ENCODE measurements at regions not wholly inside any gene's neighbourhood (a gene's known extent, or its start where the extent isn't known, plus 50 kb on each side); places are given as distances from the start of the nearest gene placed in this dataset.

DNA sequence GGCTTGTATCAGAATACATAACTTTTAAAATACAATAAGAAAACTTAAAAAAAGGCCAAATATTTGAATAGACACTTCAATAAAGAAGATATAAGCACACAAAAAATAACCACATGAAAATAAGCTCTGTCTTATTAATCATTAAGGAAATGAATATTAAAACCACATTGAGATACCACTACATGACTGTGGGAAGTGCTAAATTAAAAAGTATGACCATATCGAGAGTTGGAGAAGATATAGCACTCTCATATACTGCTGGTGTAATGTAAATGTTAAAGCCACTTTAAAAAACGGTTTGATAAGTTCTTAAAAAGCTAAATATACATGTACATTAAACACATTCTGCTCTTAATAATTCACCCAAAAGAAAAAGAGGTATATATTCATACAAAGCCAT is 104.6 kb upstream of the TRIB2 start:
- DNase-seq (ENCODE audit: low read depth) = no peak
- no peak overlapping the region for H3K4me3 ChIP-seq (ENCODE audit: low read length)
- TF ChIP-seq, protein P1, sequence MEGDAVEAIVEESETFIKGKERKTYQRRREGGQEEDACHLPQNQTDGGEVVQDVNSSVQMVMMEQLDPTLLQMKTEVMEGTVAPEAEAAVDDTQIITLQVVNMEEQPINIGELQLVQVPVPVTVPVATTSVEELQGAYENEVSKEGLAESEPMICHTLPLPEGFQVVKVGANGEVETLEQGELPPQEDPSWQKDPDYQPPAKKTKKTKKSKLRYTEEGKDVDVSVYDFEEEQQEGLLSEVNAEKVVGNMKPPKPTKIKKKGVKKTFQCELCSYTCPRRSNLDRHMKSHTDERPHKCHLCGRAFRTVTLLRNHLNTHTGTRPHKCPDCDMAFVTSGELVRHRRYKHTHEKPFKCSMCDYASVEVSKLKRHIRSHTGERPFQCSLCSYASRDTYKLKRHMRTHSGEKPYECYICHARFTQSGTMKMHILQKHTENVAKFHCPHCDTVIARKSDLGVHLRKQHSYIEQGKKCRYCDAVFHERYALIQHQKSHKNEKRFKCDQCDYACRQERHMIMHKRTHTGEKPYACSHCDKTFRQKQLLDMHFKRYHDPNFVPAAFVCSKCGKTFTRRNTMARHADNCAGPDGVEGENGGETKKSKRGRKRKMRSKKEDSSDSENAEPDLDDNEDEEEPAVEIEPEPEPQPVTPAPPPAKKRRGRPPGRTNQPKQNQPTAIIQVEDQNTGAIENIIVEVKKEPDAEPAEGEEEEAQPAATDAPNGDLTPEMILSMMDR (conservative IDR thresholded peaks at IDR 0.05; ENCODE audit: low read depth, low read length) = no peak

DNA sequence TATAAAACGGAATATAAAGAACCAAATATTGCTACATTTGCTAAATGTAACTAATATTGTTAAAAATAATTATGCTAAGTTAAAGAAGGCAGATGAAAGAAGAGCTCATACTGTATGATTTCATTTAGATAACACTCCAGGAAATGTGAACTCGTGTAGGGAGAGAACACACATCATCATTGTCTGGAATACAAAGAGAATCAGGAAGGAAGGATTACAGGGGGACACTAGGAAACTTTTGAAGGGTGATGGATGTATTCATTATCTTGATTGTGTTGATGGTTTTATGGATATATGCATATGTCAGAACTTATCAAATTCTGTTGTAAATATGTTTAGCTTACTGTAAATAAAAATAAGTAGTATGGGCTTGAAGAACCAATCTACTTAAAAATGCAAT is 104.1 kb upstream of the TRIB2 start:
- no peak for DNase-seq (ENCODE audit: low read depth)
- H3K4me3 ChIP-seq (ENCODE audit: low read length) = no peak overlapping the region
- TF ChIP-seq, protein P1 (conservative IDR thresholded peaks at IDR 0.05; ENCODE audit: low read depth, low read length) = no peak

DNA sequence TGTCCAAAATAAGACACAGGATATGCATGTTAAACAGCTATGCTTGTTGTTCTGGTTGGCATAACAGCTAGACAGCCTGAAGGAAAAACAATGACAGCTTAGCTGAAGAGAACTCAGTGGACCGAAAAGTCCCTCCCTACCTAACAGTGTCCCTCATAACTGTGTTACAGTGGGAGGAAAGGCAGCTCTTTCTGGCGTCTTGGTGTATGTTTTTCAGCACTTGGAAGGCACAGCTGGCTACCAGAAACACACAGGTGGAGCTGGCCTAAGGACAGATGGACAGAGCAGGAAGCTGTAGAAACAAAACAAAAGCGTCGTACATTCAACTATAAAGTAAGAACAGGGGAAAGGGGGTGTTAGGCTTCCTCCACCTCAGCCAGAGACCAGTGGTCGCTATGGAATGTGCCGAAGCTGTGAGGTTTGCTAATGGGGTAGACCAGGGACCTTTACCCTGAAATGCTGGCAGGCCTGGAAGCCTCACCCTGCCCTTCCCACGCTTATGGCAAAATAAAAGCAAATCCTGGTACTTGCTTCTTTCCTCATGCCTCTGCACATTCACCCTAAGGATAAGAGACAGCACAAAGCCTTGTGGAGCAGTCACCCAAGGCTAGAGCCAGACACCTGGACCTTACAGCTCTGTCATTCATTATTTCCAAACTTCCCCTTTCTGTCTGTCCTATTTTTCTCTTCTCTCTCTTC is 103.5 kb upstream of the TRIB2 start:
- H3K4me3 ChIP-seq (ENCODE audit: low read length) = no peak overlapping the region
- TF ChIP-seq, protein P1 (conservative IDR thresholded peaks at IDR 0.05; ENCODE audit: low read depth, low read length) = no peak
- no peak for DNase-seq (ENCODE audit: low read depth)

DNA sequence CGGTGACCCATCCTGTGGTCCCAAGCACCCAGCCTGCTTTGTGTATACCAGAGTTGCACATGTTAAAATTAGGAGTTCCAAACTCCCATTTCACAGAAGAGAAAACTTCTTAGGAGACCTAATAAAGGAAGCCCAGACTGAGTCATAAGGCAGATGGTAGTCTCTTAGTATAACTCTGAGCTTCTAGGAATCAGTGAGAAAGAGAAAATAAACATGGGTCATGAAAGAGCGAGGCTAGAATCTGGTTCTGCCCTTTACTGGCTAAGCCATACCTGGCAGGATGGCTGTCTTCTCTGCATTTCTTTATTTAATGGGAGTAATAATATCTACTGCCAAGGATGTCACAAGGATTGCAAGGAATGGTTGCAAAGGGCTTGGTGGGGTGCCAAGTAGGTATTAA is 101.2 kb upstream of the TRIB2 start:
- H3K4me3 ChIP-seq (ENCODE audit: low read length) = no peak overlapping the region
- no peak for DNase-seq (ENCODE audit: low read depth)
- TF ChIP-seq, protein P1 (conservative IDR thresholded peaks at IDR 0.05; ENCODE audit: low read depth, low read length) = no peak

DNA sequence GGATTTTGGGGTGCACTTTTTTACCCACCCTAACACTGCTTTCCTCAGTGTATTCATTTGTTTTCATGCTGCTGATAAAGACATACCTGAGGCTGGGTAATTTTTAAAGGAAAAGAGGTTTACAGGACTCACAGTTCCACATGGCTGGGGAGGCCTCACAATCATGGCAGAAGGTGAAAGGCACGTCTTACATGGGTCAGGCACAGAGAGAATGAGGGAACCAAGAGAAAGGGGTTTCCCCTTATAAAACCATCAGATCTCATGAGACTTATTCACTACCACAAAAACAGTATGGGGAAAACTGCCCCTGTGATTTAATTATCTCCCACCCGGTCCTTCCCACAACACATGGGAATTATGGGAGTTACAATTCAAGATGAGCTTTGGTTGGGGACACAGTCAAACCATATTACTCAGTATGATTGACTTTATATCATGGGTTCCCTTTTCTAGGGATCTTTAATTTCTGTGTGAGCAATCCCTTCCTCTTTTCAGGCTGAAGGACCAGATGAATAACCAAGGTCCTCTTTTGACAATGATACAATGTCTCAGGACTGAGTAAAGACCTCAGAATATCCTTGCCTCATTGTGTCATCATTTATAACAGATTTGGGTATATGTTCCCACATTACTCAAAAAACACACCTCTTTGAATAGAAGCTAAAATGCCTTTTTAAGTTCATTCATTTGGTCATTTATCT is 100.1 kb upstream of the TRIB2 start:
- no peak for DNase-seq (ENCODE audit: low read depth)
- TF ChIP-seq, protein P1 (conservative IDR thresholded peaks at IDR 0.05; ENCODE audit: low read depth, low read length) = no peak
- no peak overlapping the region for H3K4me3 ChIP-seq (ENCODE audit: low read length)

DNA sequence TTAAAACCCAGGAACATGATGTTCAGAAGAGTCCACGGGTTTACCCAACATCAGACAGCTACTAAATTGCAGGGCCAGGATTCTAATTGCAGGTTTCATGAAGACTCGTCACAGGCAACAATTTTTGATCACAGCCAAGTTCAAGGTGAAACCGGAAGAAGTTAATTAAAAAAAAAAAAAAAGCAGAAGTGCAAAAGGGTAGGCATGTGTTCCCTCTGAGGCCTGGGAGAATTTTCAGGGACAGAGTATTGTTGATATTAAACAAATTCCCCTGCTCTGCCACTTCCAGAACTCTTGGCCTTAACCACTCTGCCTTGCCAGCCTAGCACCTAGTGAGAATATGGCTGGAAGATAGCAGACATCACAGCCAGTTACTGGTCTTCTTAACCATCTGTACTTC is 99.4 kb upstream of the TRIB2 start:
- TF ChIP-seq, protein P1 (conservative IDR thresholded peaks at IDR 0.05; ENCODE audit: low read depth, low read length) = no peak
- no peak overlapping the region for H3K4me3 ChIP-seq (ENCODE audit: low read length)
- DNase-seq (ENCODE audit: low read depth) = no peak

DNA sequence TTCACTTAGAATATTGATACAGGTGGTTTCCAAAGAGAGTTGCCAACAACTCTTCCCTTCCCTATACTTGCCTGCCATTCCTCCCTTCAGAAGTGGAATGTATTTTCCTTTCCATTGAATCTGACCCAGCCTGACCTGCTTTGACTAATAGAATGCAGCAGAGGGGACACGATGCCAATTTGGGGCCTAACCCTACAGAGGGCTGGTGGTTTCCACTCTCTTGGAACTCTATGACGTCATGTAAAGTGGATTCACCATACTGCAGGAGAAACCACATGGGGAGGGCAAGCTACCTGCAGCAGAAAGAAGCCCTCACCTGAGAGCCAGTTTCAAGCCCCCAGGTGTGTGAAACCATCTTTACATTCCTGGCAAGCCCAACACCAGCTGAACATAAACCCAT is 98.9 kb upstream of the TRIB2 start:
- no peak for DNase-seq (ENCODE audit: low read depth)
- TF ChIP-seq, protein P1 (conservative IDR thresholded peaks at IDR 0.05; ENCODE audit: low read depth, low read length) = no peak
- H3K4me3 ChIP-seq (ENCODE audit: low read length) = no peak overlapping the region
